Epithelial cell of prostate (primary cell): ENCODE measurements at regions not wholly inside any gene's neighbourhood (a gene's known extent, or its start where the extent isn't known, plus 50 kb on each side); places are given as distances from the start of the nearest gene placed in this dataset.
"Not testable (repeated sequence)": the region's sequence is repeated elsewhere in the genome, so short reads cannot be mapped to it uniquely, and the experiment has no call there.

Source experiments
- DNase-seq: peaks from one replicate; pipeline ENCODE4 v3.0.0-alpha.2; 2011; ENCODE audit warnings: low read depth, low spot score
- H3K27ac ChIP-seq: fragments of 450-650 bp; 2 replicates; pipeline ENCODE4 v1.5.1; 2017; ENCODE audit warnings: mild to moderate bottlenecking

GRCh38 chr16:35194681-35195080 lies 1735.3 kb downstream of the TP53TG3F start:
- DNase-seq = no peak
- no peak overlapping the region for H3K27ac ChIP-seq

DNA sequence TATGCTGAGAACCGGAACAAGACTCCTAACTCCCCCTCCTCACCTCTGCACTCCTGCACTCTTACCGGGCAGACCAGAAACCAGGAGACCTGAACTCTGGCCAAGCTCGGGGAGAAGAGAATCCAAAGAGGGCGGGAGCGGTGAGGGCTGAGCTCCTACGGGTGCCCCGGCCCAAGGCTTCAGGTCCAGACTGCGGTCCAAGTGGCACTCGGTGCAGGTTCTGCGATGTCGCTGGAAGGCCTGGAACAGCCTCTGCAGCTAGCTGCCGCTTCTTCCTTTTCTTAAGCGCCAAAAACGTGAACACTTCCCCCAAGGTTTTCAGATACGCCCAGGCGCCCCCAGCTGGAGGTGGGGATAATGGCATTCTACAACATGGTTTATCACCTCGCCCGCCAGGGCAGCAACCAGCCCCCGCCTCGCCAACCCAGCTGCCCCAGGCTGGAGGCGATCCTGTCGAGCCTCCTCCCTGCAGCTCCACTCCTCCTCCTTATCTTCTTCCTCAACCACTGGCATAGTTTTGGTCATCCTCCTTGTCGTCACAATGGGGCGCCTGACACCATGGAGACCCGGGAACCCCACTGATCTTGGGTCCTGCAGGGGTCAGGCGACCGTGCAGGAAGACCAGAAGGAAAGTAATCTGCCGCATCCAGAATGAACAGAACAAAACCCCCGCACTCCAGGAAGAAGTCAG lies 1735.9 kb downstream of the TP53TG3F start:
- no peak for DNase-seq
- H3K27ac ChIP-seq = no peak overlapping the region

DNA sequence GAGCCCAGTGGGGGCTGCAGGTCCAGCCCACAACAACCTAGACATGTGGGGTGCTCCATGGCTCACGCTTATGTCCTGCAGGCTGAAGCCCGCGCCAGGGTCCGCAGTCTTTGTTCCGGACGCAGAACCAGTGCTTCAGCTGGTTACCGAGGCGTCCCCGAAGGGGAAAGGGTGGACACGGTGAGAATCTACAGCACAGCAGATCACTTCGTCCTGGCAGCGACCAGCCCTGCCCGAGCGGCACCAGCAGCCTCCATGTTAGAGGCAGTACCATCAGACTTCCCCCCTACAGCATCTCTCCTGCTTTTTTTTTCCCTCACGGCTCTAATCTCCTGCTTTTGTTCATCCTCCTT lies 1736.4 kb downstream of the TP53TG3F start:
- no peak overlapping the region for H3K27ac ChIP-seq
- no peak for DNase-seq

DNA sequence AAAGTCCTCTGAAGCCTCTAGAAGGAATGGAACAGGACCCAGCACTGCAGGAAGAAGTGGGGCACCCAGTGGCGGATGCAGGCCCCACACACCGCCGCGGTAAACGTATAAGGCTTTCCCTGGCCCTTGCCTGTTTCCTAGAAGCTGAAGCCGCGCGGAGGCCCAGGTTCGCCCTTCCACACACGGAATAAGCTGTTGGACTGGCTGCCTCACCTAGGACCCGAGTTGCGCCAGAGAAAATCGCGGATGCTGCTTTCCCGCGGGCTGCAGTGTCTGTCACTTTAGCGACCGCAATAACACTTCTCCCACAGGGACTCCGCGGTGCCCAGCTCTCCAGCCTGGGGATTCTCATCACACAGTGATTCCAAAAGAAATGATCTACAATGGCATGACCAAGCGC lies 1736.9 kb downstream of the TP53TG3F start:
- H3K27ac ChIP-seq = no peak overlapping the region
- DNase-seq = no peak

- no peak overlapping the region for H3K27ac ChIP-seq
- no peak for DNase-seq
These were observed 1738.2 kb downstream of the TP53TG3F start for GRCh38 chr16:35197656-35198055.

- no peak for DNase-seq
- H3K27ac ChIP-seq = no peak overlapping the region
These were observed 1739.1 kb downstream of the TP53TG3F start for GRCh38 chr16:35198223-35199199.

DNA sequence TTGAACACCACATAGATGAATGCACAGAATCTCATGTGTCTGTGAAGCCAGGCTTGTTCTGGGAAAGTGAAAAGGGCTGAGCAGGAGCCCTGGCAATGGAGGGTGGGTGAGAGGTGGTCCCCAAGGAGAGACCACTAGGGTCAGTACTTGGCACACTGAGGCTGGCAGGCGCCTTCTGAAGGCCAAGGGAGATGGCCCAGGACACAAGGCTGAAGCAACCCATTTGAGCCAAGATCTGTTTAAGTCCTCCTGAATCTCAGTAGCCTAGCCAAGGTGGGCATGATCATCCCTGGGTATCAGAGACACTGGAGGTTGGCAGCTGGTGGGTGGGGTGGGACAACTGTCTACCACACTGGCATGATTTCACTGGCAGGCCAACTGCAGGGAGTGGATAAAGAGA lies 1741.2 kb downstream of the TP53TG3F start:
- no peak overlapping the region for H3K27ac ChIP-seq
- DNase-seq = no peak

DNA sequence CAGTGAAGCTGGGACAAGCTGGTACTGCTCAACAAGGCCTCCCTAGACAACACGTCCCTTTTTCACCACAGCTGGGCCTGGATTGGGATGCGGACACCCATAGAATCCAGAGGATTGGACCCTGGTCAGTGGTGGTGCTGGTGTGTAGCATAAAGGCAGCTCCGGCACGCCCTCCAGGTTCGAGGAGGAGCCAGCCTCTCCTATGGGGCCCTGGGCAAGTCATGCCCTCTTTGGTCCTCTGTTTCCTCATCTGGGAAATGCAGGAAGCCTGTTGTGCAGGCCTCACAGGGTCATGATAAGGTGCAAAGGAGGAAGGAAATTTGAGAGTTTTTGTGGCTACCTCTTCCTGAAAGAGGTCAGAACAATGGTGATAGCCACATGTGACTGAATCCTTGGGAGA lies 1741.7 kb downstream of the TP53TG3F start:
- H3K27ac ChIP-seq = no peak overlapping the region
- DNase-seq = no peak

- DNase-seq = no peak
- no peak overlapping the region for H3K27ac ChIP-seq
These were observed 1744.2 kb downstream of the TP53TG3F start for GRCh38 chr16:35203636-35204035.

DNA sequence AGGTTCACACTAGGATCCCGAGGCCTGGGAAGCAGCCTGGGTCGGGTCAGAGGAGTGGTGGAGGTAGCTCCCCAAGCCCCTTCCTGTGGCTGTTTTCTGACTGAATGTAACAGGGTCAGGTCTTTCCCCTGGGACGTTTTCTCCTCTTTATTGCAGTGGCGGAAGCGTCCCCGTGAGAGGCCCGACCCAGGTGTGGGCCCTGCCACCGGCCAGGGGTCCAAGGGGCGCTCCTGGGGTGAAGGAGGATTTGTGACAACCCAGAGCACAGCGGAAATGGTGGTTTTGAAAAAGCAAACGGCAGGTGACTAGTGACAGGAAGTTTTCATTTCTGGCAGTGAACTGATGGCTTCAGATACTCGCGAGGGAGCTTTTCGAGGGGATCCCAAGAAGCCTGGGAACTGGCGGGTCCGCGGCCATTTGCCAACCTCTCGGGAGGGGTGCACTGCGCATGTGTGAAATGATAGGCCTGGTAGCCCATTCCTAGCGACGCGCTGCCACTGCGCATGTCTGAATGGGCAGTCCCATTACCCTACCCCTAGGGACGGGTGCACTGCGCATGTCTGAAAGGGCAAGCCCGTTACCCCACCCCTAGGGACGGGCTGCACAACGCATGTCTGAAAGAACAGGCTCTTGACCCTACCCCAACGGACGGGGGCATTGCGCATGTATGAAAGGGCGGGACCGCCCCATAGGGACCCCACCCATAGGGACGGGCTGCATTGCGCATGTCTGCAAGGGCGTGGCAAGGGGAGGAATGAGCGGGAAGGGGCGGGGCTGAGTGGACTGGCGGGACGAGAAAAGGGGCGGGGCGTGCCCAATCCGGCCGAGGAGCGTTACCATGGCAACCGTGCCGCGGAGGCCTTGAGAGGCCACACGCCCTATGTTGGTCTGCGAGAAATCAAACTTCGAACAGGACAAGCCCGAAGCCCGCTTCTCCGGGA lies 1747.9 kb downstream of the TP53TG3F start:
- no peak for DNase-seq

DNA sequence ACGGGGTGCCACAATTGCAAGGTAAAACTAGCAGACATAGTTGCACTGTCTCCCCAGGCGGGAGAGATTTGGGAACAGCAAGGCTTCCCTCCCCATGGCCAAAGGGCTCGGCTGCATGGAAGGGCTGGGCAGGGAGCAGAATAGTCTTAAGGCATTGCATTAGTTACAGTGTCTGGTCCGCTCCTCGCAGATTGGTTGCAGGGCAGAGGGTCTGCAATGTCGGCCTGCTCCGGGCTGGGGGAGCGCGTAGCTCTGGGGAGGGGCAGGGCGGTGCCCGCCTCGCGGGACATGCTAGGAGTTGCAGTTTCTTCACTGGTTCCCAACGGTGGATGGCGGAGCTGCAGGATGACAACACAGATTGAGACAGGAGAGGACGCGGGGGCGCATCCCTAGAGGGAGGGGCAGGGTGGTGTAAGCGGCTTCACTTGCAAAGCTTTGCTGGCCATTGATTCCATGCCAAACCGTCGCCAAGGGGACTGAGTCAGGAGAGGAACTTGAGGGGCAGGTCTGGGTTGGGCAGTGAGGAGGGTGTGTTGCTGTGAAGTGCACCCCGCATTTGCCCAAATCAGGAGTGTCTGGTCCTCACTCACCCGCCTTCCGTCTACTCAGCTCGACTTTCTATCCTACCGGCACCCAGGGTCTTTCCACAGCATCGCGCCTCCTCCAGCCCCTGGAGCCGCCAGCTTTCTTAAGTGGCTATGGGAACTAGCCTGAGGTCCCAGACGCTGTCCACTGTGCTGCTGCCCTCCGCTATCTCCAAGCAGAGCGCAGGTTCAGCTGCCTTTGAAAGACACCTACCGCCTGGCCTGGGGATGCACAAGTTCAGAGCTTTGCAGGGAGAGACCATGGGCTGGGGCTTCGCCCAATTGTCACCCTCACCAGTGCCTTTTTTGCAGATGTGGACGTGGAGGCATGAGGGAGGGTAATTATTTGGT lies 1748.9 kb downstream of the TP53TG3F start:
- no peak overlapping the region for H3K27ac ChIP-seq
- no peak for DNase-seq

More for the DNA sequence above, 1747.9 kb downstream of the TP53TG3F start:
- no peak overlapping the region for H3K27ac ChIP-seq

GRCh38 chr16:35210681-35211433 lies 1751.4 kb downstream of the TP53TG3F start:
- no peak for DNase-seq
- peak overlapping the region; percentile 54 for H3K27ac ChIP-seq

DNA sequence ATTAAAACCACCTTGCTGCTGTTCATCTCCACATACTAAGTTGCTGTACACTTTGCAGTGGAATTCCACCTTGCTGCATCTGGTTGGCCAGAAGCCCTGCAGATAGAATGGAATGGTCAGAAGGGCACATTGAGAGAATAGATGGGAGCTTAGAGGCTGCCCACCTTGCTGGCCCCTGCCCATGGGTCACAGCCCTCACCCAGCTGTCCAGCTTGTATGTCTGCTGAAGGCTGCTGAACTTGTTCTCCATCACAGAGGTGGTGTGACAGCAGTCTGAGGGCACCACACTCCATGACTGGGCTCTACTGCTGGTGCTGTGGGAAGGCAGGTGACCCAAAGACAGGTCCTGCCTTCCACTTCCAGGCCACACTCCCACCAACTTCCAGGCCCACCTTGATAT lies 1755.4 kb downstream of the TP53TG3F start:
- H3K27ac ChIP-seq = no peak overlapping the region
- no peak for DNase-seq

DNA sequence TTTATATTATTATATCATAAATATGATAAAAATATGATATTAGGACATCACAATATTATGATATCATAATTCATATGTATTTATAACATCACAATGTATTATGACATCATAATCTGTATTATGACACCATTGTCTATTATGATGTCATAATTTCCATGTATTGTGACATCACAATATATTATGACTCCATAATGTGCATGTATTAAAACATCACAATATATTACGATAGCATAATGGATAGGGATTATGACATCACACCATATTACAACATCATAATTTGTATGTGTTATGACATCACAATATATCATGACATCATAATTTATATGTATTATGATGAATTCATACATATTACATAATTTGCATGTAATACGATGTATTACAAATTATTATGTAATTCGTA lies 1755.9 kb downstream of the TP53TG3F start:
- no peak for DNase-seq
- H3K27ac ChIP-seq = no peak overlapping the region

- not testable (repeated sequence) for H3K27ac ChIP-seq, DNase-seq
These were observed 1756.8 kb downstream of the TP53TG3F start for GRCh38 chr16:35216261-35216660.

- no peak for DNase-seq
- H3K27ac ChIP-seq = no peak overlapping the region
These were observed 1762.2 kb downstream of the TP53TG3F start for GRCh38 chr16:35221482-35222185.

GRCh38 chr16:35234679-35235078 lies 1775.3 kb downstream of the TP53TG3F start:
- no peak overlapping the region for H3K27ac ChIP-seq
- no peak for DNase-seq

DNA sequence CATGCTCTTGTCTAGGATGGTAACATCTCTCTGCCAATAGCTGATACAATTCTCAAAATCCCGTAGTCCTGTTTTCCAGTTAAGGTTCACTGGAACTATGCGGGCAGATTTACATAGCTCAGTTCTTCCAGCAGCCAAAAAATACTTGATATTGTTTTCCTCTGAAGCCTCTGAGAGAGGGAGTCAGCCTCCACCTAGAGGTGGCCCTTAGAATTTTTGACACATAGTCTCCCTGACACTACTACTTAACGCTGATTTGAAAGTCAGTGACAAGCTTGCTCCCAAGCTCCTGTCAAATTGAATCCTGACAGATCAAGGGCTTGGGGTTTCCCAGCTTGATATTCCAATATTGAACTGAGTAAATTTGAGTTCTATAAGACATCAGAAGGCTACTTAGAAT lies 1780.1 kb downstream of the TP53TG3F start:
- H3K27ac ChIP-seq = no peak overlapping the region
- no peak for DNase-seq
